Sigmoid colon (tissue), 6 donors: ENCODE measurements at regions not wholly inside any gene's neighbourhood (a gene's known extent, or its start where the extent isn't known, plus 50 kb on each side); places are given as distances from the start of the nearest gene placed in this dataset.

Experiments used
- DNase-seq: peaks from one replicate; pipeline ENCODE4 v3.0.0-alpha.2; 2019
- H3K27ac ChIP-seq, 4 donors: fragments of 200-600 bp; sonication (generic); one replicate each; pipeline ENCODE4 v1.5.1; 2016 to 2019; ENCODE audit warnings: mild to moderate bottlenecking in 1 of 4
- H3K27me3 ChIP-seq, 3 donors: fragments of 200-600 bp; sonication (generic); one replicate each; pipeline ENCODE4 v1.5.1; 2019; ENCODE audit warnings: mild to moderate bottlenecking in 1 of 3
- H3K36me3 ChIP-seq, 4 donors: fragments of 200-600 bp; sonication (generic); one replicate each; pipeline ENCODE4 v1.5.1; 2016 to 2019
- H3K4me1 ChIP-seq, 4 donors: fragments of 200-600 bp; sonication (generic); one replicate each; pipeline ENCODE4 v1.5.1; 2017 to 2019
- H3K4me3 ChIP-seq, 4 donors: fragments of 200-600 bp; sonication (generic); one replicate each; pipeline ENCODE4 v1.5.1; 2017 to 2019; ENCODE audit warnings: mild to moderate bottlenecking in 2 of 4, moderate library complexity in 1 of 4
- H3K9me3 ChIP-seq, 4 donors: fragments of 200-600 bp in 3 of 4; sonication (generic) in 3 of 4; one replicate each; pipeline versions ENCODE4 v1.5.1 to v1.6.1; 2013 to 2019
- CTCF ChIP-seq, 4 experiments: fragments of 450-650 bp in 3 of 4; fragments of 200-600 bp in 1 of 4; IDR thresholded peaks; one replicate each; pipeline ENCODE4 v1.5.1; 2016 to 2019; ENCODE audit warnings: antibody characterized with exemption in 4 of 4, mild to moderate bottlenecking in 3 of 4, moderate library complexity in 2 of 4
- EP300 ChIP-seq, 4 donors: sonication (generic); formaldehyde crosslinking; IDR thresholded peaks; one replicate each; pipeline ENCODE4 v1.6.1; 2017; ENCODE audit warnings: antibody characterized with exemption in 4 of 4
- POLR2A ChIP-seq, 2 donors: fragments of 450-650 bp; IDR thresholded peaks; one replicate each; pipeline ENCODE4 v1.6.1; 2016; ENCODE audit warnings: antibody characterized with exemption in 2 of 2, mild to moderate bottlenecking in 2 of 2, moderate library complexity in 2 of 2
- POLR2AphosphoS5 ChIP-seq, 4 donors: sonication (generic); formaldehyde crosslinking; IDR thresholded peaks; one replicate each; pipeline ENCODE4 v1.6.1; 2017; ENCODE audit warnings: antibody characterized with exemption in 4 of 4
- WGBS, 2 donors: extraction: QIAGEN DNeasy Blood & Tissue Kit; methylation state at CpG; one replicate each; pipeline ENCODE4 v1.1.7; 2013; 5-methylcytosine and 5-hydroxymethylcytosine counted together
- intact Hi-C: fragments of 100-400 bp; cut with DNase I; formaldehyde crosslinking; loops from one replicate; pipeline ENCODE4 v1.15.1; 2023
- donor health status: healthy with polysubstance abuse.
- donor health status: healthy.

DNA sequence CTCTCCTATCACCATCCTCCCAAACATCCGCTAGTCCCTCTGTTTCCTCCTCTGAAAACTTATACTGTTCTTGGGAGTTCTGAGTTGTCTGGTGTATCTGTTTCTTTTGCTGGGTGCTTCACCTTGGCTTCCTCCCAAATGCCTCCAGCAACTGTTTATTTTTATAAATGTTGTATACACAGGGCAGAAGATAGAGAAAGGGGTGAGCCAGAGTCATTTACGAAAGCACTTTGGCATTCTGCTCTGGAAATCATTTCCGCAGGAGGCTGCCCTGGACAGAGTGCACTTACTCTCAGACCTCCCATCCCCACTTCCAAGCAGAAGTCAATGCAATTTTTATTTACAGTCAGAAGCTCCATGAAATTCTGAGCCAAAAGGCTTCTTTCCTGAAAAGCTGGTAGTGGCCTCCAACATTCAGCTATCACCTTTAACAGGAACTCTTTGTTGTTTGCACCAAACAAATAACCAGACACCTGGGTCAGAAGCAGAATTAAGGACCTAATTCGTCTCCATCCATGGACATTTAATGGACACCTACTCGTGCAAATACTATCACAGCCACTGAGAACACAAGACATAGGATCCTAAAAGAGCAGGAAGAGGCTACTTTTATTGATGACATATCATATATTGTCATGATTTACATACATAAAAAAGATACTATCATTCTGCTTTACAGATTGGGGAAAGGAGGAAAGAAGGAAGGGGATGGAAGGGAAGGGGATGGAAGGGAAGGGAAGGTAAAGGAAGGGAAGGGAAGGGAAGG lies 229.5 kb upstream of the PAPPA start:
- TF ChIP-seq POLR2AphosphoS5 (IDR thresholded peaks at IDR 0.05), result no peak
- no peak for TF ChIP-seq POLR2A (IDR thresholded peaks at IDR 0.05)
- no peak for TF ChIP-seq EP300 (IDR thresholded peaks at IDR 0.05)
- no peak for TF ChIP-seq CTCF (IDR thresholded peaks at IDR 0.05)
- H3K4me1 ChIP-seq, result peaks cover 0 to 12% (median 8%) of the 10 kb centered on the region in 4 donors
- no peak overlapping the region for H3K27ac ChIP-seq
- 48 to 64% methylated on average over 5 of the region's 5 CpGs for WGBS, 2 donors
- intact Hi-C loops, result no loop called here
- H3K9me3 ChIP-seq, result no peaks in the 10 kb centered on the region
- H3K27me3 ChIP-seq, result no peaks in the 10 kb centered on the region
- no peak overlapping the region for H3K4me3 ChIP-seq
- no peak for DNase-seq
- H3K36me3 ChIP-seq, result no peaks in the 10 kb centered on the region

DNA sequence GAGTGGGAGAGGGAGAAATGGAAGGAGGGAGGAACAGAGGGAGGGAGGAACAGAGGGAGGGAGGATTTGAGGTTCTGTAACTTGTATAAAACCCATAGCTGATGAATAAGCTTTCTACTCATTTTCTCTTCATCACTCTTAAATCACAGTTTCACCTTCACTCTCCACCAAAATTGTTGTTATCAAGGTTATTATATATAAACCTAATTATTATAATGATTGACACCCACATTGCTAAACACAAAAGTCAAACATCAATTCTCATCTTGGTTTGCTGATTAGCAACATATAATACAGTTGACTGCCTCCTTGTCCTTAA lies 229.0 kb upstream of the PAPPA start:
- H3K27ac ChIP-seq, result no peak overlapping the region
- peaks cover 0 to 12% (median 8%) of the 10 kb centered on the region in 4 donors for H3K4me1 ChIP-seq
- TF ChIP-seq POLR2A (IDR thresholded peaks at IDR 0.05) (no peak), POLR2AphosphoS5 (IDR thresholded peaks at IDR 0.05) (no peak), EP300 (IDR thresholded peaks at IDR 0.05) (no peak), CTCF (IDR thresholded peaks at IDR 0.05) (no peak)
- intact Hi-C loops, result no loop called here
- no peaks in the 10 kb centered on the region for H3K9me3 ChIP-seq
- H3K36me3 ChIP-seq, result no peaks in the 10 kb centered on the region
- no peak for DNase-seq
- H3K4me3 ChIP-seq, result no peak overlapping the region
- H3K27me3 ChIP-seq, result no peaks in the 10 kb centered on the region

- no peak for DNase-seq
- no peak overlapping the region for H3K27ac ChIP-seq
- 48 to 57% methylated on average over 2 of the region's 2 CpGs for WGBS, 2 donors
- no peaks in the 10 kb centered on the region for H3K27me3 ChIP-seq
- H3K4me1 ChIP-seq, result peaks cover 0 to 12% (median 8%) of the 10 kb centered on the region in 4 donors
- no peaks in the 10 kb centered on the region for H3K36me3 ChIP-seq
- H3K4me3 ChIP-seq, result no peak overlapping the region
- intact Hi-C loops, result no loop called here
- TF ChIP-seq CTCF (IDR thresholded peaks at IDR 0.05), result no peak
- no peak for TF ChIP-seq POLR2AphosphoS5 (IDR thresholded peaks at IDR 0.05)
- no peak for TF ChIP-seq EP300 (IDR thresholded peaks at IDR 0.05)
- TF ChIP-seq POLR2A (IDR thresholded peaks at IDR 0.05), result no peak
- H3K9me3 ChIP-seq, result no peaks in the 10 kb centered on the region
Measured at GRCh38 chr9:115925424-115925823, 228.2 kb upstream of the PAPPA start.

DNA sequence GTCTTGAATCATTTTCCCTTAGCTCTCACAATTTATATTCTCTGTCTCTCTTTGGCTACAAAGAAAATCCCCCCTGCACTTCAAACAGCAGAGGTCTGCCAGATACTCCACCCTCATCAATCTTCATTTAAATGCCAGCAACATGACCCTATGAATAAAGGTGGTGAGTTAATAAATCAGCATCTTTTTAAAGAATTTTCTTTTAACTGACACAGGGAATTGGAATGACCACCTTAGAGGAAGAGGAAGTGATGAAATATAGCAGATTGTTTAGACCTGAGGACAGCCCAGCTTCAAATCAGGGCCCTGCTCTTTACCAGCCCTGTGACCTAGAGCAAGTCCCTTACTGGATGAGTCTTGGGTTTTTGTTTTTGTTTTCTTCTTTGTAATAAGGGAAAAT lies 223.1 kb upstream of the PAPPA start:
- no peaks in the 10 kb centered on the region for H3K27me3 ChIP-seq
- intact Hi-C loops, result no loop called here
- no peak for TF ChIP-seq POLR2AphosphoS5 (IDR thresholded peaks at IDR 0.05)
- no peak for TF ChIP-seq EP300 (IDR thresholded peaks at IDR 0.05)
- TF ChIP-seq POLR2A (IDR thresholded peaks at IDR 0.05), result no peak
- no peak for TF ChIP-seq CTCF (IDR thresholded peaks at IDR 0.05)
- no peaks in the 10 kb centered on the region for H3K4me1 ChIP-seq
- H3K27ac ChIP-seq, result no peak overlapping the region
- no peaks in the 10 kb centered on the region for H3K36me3 ChIP-seq
- H3K9me3 ChIP-seq, result no peaks in the 10 kb centered on the region
- H3K4me3 ChIP-seq, result no peak overlapping the region
- DNase-seq, result no peak

DNA sequence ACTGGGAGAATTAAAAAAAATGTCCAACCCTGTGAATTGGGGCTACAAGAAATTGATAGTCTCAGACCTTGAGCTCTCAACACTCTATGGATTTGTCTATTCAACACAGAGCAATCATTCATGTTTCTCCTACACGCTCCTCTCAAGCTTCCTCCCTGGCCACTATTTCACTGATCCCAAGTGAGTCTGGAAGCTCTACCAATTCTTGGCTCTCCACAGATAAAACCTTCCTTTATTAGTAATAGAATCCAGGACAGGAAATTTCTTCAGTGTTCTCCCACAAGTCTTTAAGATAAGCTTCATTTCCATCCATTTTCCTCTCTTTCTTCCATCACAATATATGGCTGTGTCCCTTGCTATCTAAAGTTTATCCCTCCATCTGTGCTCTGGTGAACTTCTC lies 215.1 kb upstream of the PAPPA start:
- Histone ChIP-seq H3K9me3 (no peaks in the 10 kb centered on the region), H3K36me3 (no peaks in the 10 kb centered on the region), H3K4me3 (no peak overlapping the region), H3K4me1 (no peaks in the 10 kb centered on the region), H3K27me3 (no peaks in the 10 kb centered on the region), H3K27ac (no peak overlapping the region)
- intact Hi-C loops, result no loop called here
- WGBS, 2 donors, result 94 to 95% methylated on average over 1 of the region's 1 CpG
- no peak for DNase-seq
- no peak for TF ChIP-seq CTCF (IDR thresholded peaks at IDR 0.05)
- TF ChIP-seq EP300 (IDR thresholded peaks at IDR 0.05), result no peak
- no peak for TF ChIP-seq POLR2A (IDR thresholded peaks at IDR 0.05)
- no peak for TF ChIP-seq POLR2AphosphoS5 (IDR thresholded peaks at IDR 0.05)
